Glutamatergic neuron (in vitro differentiated cells): ENCODE measurements at regions not wholly inside any gene's neighbourhood (a gene's known extent, or its start where the extent isn't known, plus 50 kb on each side); places are given as distances from the start of the nearest gene placed in this dataset.
"Not testable (repeated sequence)": the region's sequence is repeated elsewhere in the genome, so short reads cannot be mapped to it uniquely, and the experiment has no call there.

Experiments
- DNase-seq: peaks from one replicate; pipeline ENCODE4 v3.0.0; 2022
- H3K27ac Mint-ChIP-seq: one replicate; pipeline ENCODE4 v1.8.0; 2020; ENCODE audit warnings: mild to moderate bottlenecking, mixed read lengths, inconsistent platforms; ENCODE audit not compliant: unreplicated experiment
- H3K27me3 Mint-ChIP-seq: one replicate; pipeline ENCODE4 v1.8.0; 2020; ENCODE audit warnings: mild to moderate bottlenecking, moderate library complexity, mixed read lengths, inconsistent platforms; ENCODE audit not compliant: unreplicated experiment
- H3K36me3 Mint-ChIP-seq: one replicate; pipeline ENCODE4 v1.8.0; 2020; ENCODE audit warnings: mild to moderate bottlenecking, mixed read lengths, inconsistent platforms; ENCODE audit not compliant: unreplicated experiment
- H3K4me1 Mint-ChIP-seq: one replicate; pipeline ENCODE4 v1.8.0; 2020; ENCODE audit warnings: mild to moderate bottlenecking, low read depth, mixed read lengths, inconsistent platforms; ENCODE audit not compliant: unreplicated experiment
- H3K4me3 Mint-ChIP-seq: one replicate; pipeline ENCODE4 v1.8.0; 2020; ENCODE audit warnings: mild to moderate bottlenecking, mixed read lengths, inconsistent platforms; ENCODE audit not compliant: unreplicated experiment
- H3K9me3 Mint-ChIP-seq: one replicate; pipeline ENCODE4 v1.8.0; 2020; ENCODE audit warnings: mild to moderate bottlenecking, moderate library complexity, mixed read lengths, inconsistent platforms; ENCODE audit not compliant: unreplicated experiment
- TF ChIP-seq, protein P1 (sequence below): fragments of 200-600 bp; sonication (generic); IDR thresholded peaks from one replicate; pipeline ENCODE4 v1.5.0; 2021; ENCODE audit not compliant: partially characterized antibody, unreplicated experiment

DNA sequence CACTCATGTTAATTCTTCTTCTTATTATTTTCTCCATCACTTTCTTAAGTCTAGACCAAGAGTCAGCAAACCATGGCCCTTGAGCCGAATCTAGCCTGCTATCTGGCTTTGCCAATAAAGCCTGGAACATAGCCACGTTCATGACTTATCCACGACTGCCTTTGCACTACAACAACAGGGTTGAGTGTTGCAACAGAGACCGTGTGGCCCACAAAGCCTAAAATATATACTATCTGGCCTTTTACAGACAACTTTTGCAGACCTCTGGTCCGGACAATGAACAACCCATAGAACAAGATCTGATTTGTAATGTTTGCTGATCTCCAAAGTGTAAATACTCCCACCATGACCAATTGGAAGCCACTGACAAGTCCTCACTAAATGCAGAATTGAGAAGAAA is 140.5 kb upstream of the CDYL start:
- no peak overlapping the region for H3K4me3 Mint-ChIP-seq
- DNase-seq = no peak
- TF ChIP-seq, protein P1, sequence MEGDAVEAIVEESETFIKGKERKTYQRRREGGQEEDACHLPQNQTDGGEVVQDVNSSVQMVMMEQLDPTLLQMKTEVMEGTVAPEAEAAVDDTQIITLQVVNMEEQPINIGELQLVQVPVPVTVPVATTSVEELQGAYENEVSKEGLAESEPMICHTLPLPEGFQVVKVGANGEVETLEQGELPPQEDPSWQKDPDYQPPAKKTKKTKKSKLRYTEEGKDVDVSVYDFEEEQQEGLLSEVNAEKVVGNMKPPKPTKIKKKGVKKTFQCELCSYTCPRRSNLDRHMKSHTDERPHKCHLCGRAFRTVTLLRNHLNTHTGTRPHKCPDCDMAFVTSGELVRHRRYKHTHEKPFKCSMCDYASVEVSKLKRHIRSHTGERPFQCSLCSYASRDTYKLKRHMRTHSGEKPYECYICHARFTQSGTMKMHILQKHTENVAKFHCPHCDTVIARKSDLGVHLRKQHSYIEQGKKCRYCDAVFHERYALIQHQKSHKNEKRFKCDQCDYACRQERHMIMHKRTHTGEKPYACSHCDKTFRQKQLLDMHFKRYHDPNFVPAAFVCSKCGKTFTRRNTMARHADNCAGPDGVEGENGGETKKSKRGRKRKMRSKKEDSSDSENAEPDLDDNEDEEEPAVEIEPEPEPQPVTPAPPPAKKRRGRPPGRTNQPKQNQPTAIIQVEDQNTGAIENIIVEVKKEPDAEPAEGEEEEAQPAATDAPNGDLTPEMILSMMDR = no peak
- H3K9me3 Mint-ChIP-seq = peaks cover 2% of the 10 kb centered on the region
- H3K27ac Mint-ChIP-seq = no peak overlapping the region
- no peaks in the 10 kb centered on the region for H3K27me3 Mint-ChIP-seq
- H3K36me3 Mint-ChIP-seq = peaks cover 5% of the 10 kb centered on the region
- H3K4me1 Mint-ChIP-seq = no peaks in the 10 kb centered on the region

DNA sequence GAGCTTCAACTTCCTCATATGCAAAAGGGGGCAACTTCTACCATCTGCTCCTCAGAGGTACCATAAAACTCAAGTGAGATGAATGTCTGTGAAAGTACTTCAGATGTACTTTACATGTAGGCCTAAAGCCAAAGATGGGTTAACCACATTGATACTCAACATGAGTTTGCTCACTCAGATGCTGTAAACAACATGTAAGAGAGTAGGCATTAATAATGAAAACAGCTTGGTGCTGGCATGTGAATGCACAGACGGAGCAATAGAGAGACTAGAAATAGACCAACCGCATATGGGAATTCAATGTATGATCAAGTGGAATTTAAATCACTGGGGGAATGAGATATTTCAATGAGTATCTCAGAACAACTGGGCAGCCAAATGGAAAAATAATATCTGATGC is 143.8 kb upstream of the CDYL start:
- TF ChIP-seq, protein P1 = no peak
- Mint-ChIP-seq H3K4me1 (no peaks in the 10 kb centered on the region), H3K4me3 (no peak overlapping the region), H3K9me3 (peaks cover 2% of the 10 kb centered on the region), H3K27ac (no peak overlapping the region), H3K27me3 (no peaks in the 10 kb centered on the region), H3K36me3 (peaks cover 25% of the 10 kb centered on the region)
- DNase-seq = no peak

DNA sequence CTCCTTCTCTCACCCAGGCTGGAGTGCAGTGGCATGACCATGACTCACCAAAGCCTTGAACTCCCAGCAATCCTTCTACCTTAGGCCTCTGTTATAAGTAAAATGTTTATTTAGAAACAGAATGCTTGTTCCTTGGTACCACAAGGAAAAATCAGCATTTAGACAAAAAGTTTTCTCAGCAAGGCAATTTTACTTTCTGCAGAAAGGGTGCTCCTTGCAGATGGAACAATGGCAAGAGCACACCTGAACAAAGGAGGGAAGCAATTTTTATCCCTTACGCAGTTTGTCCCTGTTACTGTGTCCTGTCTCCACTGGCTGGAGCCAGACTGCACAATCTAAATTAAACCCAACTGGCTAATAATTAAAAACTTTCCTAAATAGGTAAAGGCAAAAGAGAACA is 146.4 kb upstream of the CDYL start:
- not testable (repeated sequence) for H3K9me3 Mint-ChIP-seq, H3K4me1 Mint-ChIP-seq, H3K27me3 Mint-ChIP-seq, H3K27ac Mint-ChIP-seq, H3K4me3 Mint-ChIP-seq, DNase-seq
- H3K36me3 Mint-ChIP-seq = peaks cover 28% of the 10 kb centered on the region

DNA sequence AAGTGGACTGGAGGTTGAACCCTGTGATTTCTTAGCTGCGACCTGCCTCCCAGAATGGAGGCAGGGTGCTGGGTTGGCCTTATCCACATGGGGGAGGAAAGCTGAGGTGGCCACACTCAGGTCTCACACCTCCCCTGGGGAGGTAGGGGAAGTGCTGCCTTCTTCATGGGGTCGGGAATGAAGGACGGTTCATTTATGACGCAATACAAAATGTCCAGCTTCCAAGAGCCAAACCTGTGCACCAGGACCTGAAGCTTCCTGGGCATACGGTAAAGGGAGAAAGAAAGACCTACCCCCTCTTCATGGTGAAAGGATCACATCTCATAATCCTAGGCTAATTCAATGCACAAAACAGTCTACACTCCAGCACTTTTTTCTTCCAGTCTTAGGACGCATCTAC is 150.6 kb upstream of the CDYL start:
- Mint-ChIP-seq H3K36me3 (peaks cover 29% of the 10 kb centered on the region), H3K4me3 (no peak overlapping the region), H3K4me1 (no peaks in the 10 kb centered on the region), H3K9me3 (peaks cover 3% of the 10 kb centered on the region), H3K27ac (no peak overlapping the region), H3K27me3 (no peaks in the 10 kb centered on the region)
- TF ChIP-seq, protein P1 = no peak
- DNase-seq = no peak

DNA sequence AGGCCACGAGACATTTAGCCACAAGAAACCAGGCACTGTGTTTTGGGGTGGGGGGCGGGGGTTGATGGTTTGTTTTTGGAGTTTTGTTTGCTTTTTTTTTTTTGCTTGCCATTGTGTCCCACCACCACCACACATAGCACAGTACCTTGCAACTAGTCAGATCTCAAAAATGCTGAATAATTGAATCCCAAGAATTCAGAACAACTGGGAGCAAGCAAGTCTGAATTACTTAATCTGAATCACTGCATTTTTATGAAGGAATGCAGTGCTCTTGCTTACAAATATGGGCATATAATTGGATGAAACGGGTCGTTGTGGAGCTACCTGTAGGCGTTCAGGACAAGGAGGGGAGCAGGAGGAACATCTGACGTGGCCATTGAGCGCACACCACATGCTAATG is 151.5 kb upstream of the CDYL start:
- no peaks in the 10 kb centered on the region for H3K4me1 Mint-ChIP-seq

More for the DNA sequence above, 151.5 kb upstream of the CDYL start:
- Mint-ChIP-seq H3K36me3 (peaks cover 25% of the 10 kb centered on the region), H3K9me3 (peaks cover 3% of the 10 kb centered on the region), H3K27me3 (no peaks in the 10 kb centered on the region), H3K4me3 (no peak overlapping the region), H3K27ac (no peak overlapping the region)
- TF ChIP-seq, protein P1 = no peak
- no peak for DNase-seq
